ENCODE measurements at regions not wholly inside any gene's neighbourhood (a gene's known extent, or its start where the extent isn't known, plus 50 kb on each side); places are given as distances from the start of the nearest gene placed in this dataset.

- no peak for TF ChIP-seq CTCF (IDR thresholded peaks at IDR 0.05)
- TF ChIP-seq POLR2A (IDR thresholded peaks at IDR 0.05): no peak
Observed at GRCh38 chr14:86141966-86142365, 612.0 kb downstream of the FLRT2 start.
